Left colon (tissue), 2 donors: ENCODE measurements at regions not wholly inside any gene's neighbourhood (a gene's known extent, or its start where the extent isn't known, plus 50 kb on each side); places are given as distances from the start of the nearest gene placed in this dataset.

Experiments used
- ATAC-seq: fragments of 200-7000 bp; cut with Tn5 transposase; one replicate; pipeline ENCODE4 v1.9.1; 2020; ENCODE audit warnings: mild to moderate bottlenecking, moderate library complexity
- DNase-seq, 2 donors: peaks; one replicate each; pipeline ENCODE4 v3.0.0-alpha.2; 2020
- intact Hi-C, 2 donors: fragments of 100-400 bp; cut with DNase I in 1 of 2; cut with micrococcal nuclease in 1 of 2; formaldehyde crosslinking; loops; one replicate each; pipeline versions ENCODE4 v1.11.2 to v1.14.0; 2022; cut with DNase I, micrococcal nuclease
- donor health status: DM: no; HTN: no; CAD: no.
- donor health status: DM: yes; HTN: yes; CAD: no.

- no peak for DNase-seq
- intact Hi-C loops: no loop called here
- no peak for ATAC-seq
Measured at GRCh38 chr14:84003346-84003745, 1526.6 kb upstream of the FLRT2 start.

- DNase-seq: no peak
- no peak for ATAC-seq
- intact Hi-C loops: no loop called here
Measured at GRCh38 chr14:84006643-84007155, 1523.2 kb upstream of the FLRT2 start.

- no peak for DNase-seq
- ATAC-seq: no peak
- intact Hi-C loops: no loop called here
Measured at GRCh38 chr14:84013424-84013823, 1516.5 kb upstream of the FLRT2 start.

GRCh38 chr14:84017495-84017894 lies 1512.4 kb upstream of the FLRT2 start:
- DNase-seq: no peak
- intact Hi-C loops: no loop called here
- ATAC-seq: no peak

- intact Hi-C loops: no loop called here
- DNase-seq (no peak), ATAC-seq (no peak)
Measured at GRCh38 chr14:84021433-84021832, 1508.5 kb upstream of the FLRT2 start.

GRCh38 chr14:84024231-84024820 lies 1505.6 kb upstream of the FLRT2 start:
- intact Hi-C loops: no loop called here
- no peak for DNase-seq
- no peak for ATAC-seq

- ATAC-seq (no peak), DNase-seq (no peak)
- intact Hi-C loops: no loop called here
Measured at GRCh38 chr14:84025106-84026012, 1504.6 kb upstream of the FLRT2 start.

GRCh38 chr14:84027351-84027750 lies 1502.6 kb upstream of the FLRT2 start:
- ATAC-seq: no peak
- no peak for DNase-seq

GRCh38 chr14:84028080-84028604 lies 1501.8 kb upstream of the FLRT2 start:
- DNase-seq (no peak), ATAC-seq (no peak)
- intact Hi-C loops: no loop called here

More at GRCh38 chr14:84027351-84027750, 1502.6 kb upstream of the FLRT2 start:
- intact Hi-C loops: no loop called here

- no peak for ATAC-seq
- DNase-seq: no peak
- intact Hi-C loops: no loop called here
Measured at GRCh38 chr14:84029246-84029645, 1500.7 kb upstream of the FLRT2 start.

- intact Hi-C loops: no loop called here
- no peak for DNase-seq
- ATAC-seq: no peak
Measured at GRCh38 chr14:84029720-84030119, 1500.2 kb upstream of the FLRT2 start.

GRCh38 chr14:84036840-84037239 lies 1493.1 kb upstream of the FLRT2 start:
- no peak for ATAC-seq
- intact Hi-C loops: no loop called here
- DNase-seq: no peak

GRCh38 chr14:84037593-84037992 lies 1492.4 kb upstream of the FLRT2 start:
- no peak for ATAC-seq
- intact Hi-C loops: no loop called here
- no peak for DNase-seq

GRCh38 chr14:84040101-84040500 lies 1489.8 kb upstream of the FLRT2 start:
- no peak for DNase-seq
- no peak for ATAC-seq
- intact Hi-C loops: no loop called here

- ATAC-seq (no peak), DNase-seq (no peak)
- intact Hi-C loops: no loop called here
Measured at GRCh38 chr14:84041421-84041820, 1488.5 kb upstream of the FLRT2 start.

GRCh38 chr14:84042992-84043391 lies 1487.0 kb upstream of the FLRT2 start:
- DNase-seq: no peak
- intact Hi-C loops: no loop called here
- no peak for ATAC-seq

GRCh38 chr14:84064316-84065125 lies 1465.4 kb upstream of the FLRT2 start:
- ATAC-seq (no peak), DNase-seq (no peak)
- intact Hi-C loops: no loop called here

GRCh38 chr14:84065811-84066210 lies 1464.1 kb upstream of the FLRT2 start:
- intact Hi-C loops: no loop called here
- DNase-seq (no peak), ATAC-seq (no peak)

GRCh38 chr14:84068288-84068687 lies 1461.7 kb upstream of the FLRT2 start:
- DNase-seq (no peak), ATAC-seq (no peak)
- intact Hi-C loops: no loop called here
